ENCODE measurements at regions not wholly inside any gene's neighbourhood (a gene's known extent, or its start where the extent isn't known, plus 50 kb on each side); places are given as distances from the start of the nearest gene placed in this dataset.

DNA sequence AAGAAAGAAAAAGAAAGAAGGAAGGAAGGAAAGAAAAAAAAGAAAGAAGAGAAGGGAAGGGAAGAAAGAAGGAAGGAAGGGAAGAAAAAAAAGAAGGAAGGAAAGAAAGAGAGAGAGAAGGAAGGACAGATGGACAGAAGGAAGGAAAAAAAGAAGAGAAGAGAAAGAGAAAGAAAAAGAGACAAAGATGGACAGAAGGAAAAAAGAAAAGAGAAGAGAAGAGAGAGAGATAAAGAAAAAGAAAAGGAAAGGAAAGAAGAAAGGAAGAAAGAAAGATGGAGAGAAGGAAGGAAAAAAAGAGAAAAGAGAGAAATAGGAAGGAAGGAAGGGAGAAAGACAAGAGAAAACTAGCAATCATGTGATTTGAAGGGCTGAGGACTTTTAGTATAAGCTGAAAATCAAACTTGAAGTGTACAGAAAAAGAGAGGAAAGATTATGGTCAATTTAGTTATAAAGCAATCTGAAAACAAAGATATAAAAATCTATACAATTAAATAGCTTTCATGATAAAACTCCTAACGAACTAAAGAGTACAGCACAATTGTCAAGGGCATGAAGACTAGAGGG is 115.3 kb downstream of the LTN1 start:
- no peaks in the 10 kb centered on the region for H3K9me3 ChIP-seq (ENCODE audit: control insufficient read depth in 2 of 2, insufficient read depth in 1 of 2, low read depth in 1 of 2, low read length in 1 of 2)
- no peak for DNase-seq
- no peaks in the 10 kb centered on the region for H3K27me3 ChIP-seq (ENCODE audit: control insufficient read depth in 3 of 3, insufficient read depth in 3 of 3, low read length in 3 of 3)
- no peak overlapping the region for H3K4me3 ChIP-seq (ENCODE audit: low read depth in 1 of 3, low read length in 3 of 3)
- peaks cover 9 to 24% (median 15%) of the 10 kb centered on the region in 3 donors for H3K36me3 ChIP-seq (ENCODE audit: control insufficient read depth in 3 of 3, insufficient read depth in 2 of 3, low read depth in 1 of 3, low read length in 3 of 3)
- FAIRE-seq, result no peak
- WGBS, 3 donors, result 63 to 87% (median 81%) methylated on average over 1 of the region's 1 CpG
- no peak overlapping the region for H3K27ac ChIP-seq (ENCODE audit: low read depth in 1 of 3, low read length in 2 of 3)
- H3K4me1 ChIP-seq (ENCODE audit: control insufficient read depth in 3 of 3, insufficient read depth in 2 of 3, low read depth in 1 of 3, low read length in 2 of 3), result no peaks in the 10 kb centered on the region

DNA sequence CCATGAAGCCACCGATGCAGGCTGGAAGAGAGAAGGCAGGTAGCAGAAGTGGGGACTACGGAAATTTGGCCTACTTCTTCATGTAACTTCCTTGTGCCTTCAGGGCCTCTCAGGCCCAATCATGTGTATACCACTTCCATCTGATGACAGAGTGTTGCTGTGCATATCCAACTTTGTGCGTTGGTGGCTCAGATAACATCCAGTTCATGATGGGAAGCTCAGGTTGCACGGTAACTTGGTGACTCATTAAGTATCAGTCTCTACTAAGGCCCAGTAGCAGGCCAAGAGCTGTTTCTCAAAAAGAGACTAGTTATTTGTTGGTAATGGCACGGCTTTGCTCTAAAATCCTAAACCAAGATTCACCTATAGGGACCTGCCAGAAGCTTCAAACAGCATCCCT is 117.6 kb downstream of the LTN1 start:
- H3K9me3 ChIP-seq (ENCODE audit: control insufficient read depth in 2 of 2, insufficient read depth in 1 of 2, low read depth in 1 of 2, low read length in 1 of 2), result no peaks in the 10 kb centered on the region
- FAIRE-seq (no peak), DNase-seq (no peak)
- no peaks in the 10 kb centered on the region for H3K4me1 ChIP-seq (ENCODE audit: control insufficient read depth in 3 of 3, insufficient read depth in 2 of 3, low read depth in 1 of 3, low read length in 2 of 3)
- H3K27me3 ChIP-seq (ENCODE audit: control insufficient read depth in 3 of 3, insufficient read depth in 3 of 3, low read length in 3 of 3), result no peaks in the 10 kb centered on the region
- peaks cover 7 to 31% (median 14%) of the 10 kb centered on the region in 3 donors for H3K36me3 ChIP-seq (ENCODE audit: control insufficient read depth in 3 of 3, insufficient read depth in 2 of 3, low read depth in 1 of 3, low read length in 3 of 3)
- H3K27ac ChIP-seq (ENCODE audit: low read depth in 1 of 3, low read length in 2 of 3), result no peak overlapping the region
- H3K4me3 ChIP-seq (ENCODE audit: low read depth in 1 of 3, low read length in 3 of 3), result no peak overlapping the region
- WGBS, 3 donors, result 70 to 75% (median 72%) methylated on average over 5 of the region's 5 CpGs

DNA sequence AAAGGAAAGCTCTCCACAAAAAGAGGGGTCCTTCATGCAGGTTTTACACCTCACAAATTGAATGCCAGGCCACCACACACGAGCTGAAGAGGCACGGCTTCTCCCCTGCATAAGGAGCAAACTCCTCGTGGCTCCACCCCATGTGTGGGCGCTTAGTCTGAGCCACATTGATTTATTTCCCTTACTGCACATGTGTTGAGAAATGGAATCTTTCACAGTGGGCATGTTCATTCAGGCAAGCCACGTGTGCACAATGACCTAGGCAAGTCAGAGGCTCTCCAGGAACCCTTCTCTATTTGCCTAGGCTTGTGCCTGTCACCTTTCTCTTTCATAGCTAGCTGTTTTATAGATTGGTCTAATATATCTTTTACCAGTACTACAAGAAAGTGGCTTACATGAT is 120.5 kb downstream of the LTN1 start:
- H3K27me3 ChIP-seq (ENCODE audit: control insufficient read depth in 3 of 3, insufficient read depth in 3 of 3, low read length in 3 of 3), result no peaks in the 10 kb centered on the region
- H3K9me3 ChIP-seq (ENCODE audit: control insufficient read depth in 2 of 2, insufficient read depth in 1 of 2, low read depth in 1 of 2, low read length in 1 of 2), result no peaks in the 10 kb centered on the region
- no peak overlapping the region for H3K4me3 ChIP-seq (ENCODE audit: low read depth in 1 of 3, low read length in 3 of 3)
- H3K36me3 ChIP-seq (ENCODE audit: control insufficient read depth in 3 of 3, insufficient read depth in 2 of 3, low read depth in 1 of 3, low read length in 3 of 3), result peaks cover 7 to 29% (median 14%) of the 10 kb centered on the region in 3 donors
- peak in 1 of 2 donors; percentile 8 for DNase-seq
- FAIRE-seq, result no peak
- H3K27ac ChIP-seq (ENCODE audit: low read depth in 1 of 3, low read length in 2 of 3), result peak overlapping the region in 1 of 3 donors; percentile 36
- WGBS, 3 donors, result 88 to 93% (median 92%) methylated on average over 5 of the region's 5 CpGs
- H3K4me1 ChIP-seq (ENCODE audit: control insufficient read depth in 3 of 3, insufficient read depth in 2 of 3, low read depth in 1 of 3, low read length in 2 of 3), result no peaks in the 10 kb centered on the region

DNA sequence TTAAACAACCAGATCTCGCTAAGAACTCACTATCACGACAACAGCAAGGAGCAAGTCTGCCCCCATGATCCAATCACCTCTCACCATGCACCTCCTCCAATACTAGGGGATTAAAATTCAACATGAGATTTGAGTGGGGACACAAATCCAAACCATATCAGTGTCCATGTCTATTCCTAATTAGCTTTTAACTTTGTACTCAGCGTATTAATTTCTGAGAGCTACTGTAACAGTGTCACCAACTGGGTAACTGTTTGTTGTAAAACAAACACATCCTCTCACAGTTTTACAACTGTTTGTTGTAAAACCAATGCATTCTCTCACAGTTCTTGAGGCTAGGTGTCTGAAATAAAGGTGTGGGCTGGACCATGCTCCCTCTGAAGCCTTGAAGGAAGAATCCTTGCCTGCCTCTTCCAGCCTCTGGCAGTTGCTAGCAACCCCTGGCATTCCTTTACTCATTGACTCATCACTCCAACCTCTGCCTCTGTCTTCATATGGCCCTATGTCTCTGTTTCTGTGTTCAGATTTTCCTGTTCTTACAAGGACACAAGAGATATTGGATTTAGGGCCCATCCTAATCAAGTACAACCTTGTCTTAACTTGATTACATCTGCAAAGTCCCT is 121.2 kb downstream of the LTN1 start:
- DNase-seq (peak; percentile 13 to 72), FAIRE-seq (no peak)
- no peak overlapping the region for H3K4me3 ChIP-seq (ENCODE audit: low read depth in 1 of 3, low read length in 3 of 3)
- peak overlapping the region in 1 of 3 donors; percentile 36 for H3K27ac ChIP-seq (ENCODE audit: low read depth in 1 of 3, low read length in 2 of 3)
- 87 to 98% (median 87%) methylated on average over 3 of the region's 3 CpGs for WGBS, 3 donors
- H3K9me3 ChIP-seq (ENCODE audit: control insufficient read depth in 2 of 2, insufficient read depth in 1 of 2, low read depth in 1 of 2, low read length in 1 of 2), result no peaks in the 10 kb centered on the region
- H3K4me1 ChIP-seq (ENCODE audit: control insufficient read depth in 3 of 3, insufficient read depth in 2 of 3, low read depth in 1 of 3, low read length in 2 of 3), result no peaks in the 10 kb centered on the region
- H3K27me3 ChIP-seq (ENCODE audit: control insufficient read depth in 3 of 3, insufficient read depth in 3 of 3, low read length in 3 of 3), result no peaks in the 10 kb centered on the region
- H3K36me3 ChIP-seq (ENCODE audit: control insufficient read depth in 3 of 3, insufficient read depth in 2 of 3, low read depth in 1 of 3, low read length in 3 of 3), result peaks cover 7 to 29% (median 12%) of the 10 kb centered on the region in 3 donors

GRCh38 chr21:28867401-28867800 is 125.3 kb downstream of the LTN1 start:
- Histone ChIP-seq H3K9me3 (ENCODE audit: control insufficient read depth in 2 of 2, insufficient read depth in 1 of 2, low read depth in 1 of 2, low read length in 1 of 2) (no peaks in the 10 kb centered on the region), H3K36me3 (ENCODE audit: control insufficient read depth in 3 of 3, insufficient read depth in 2 of 3, low read depth in 1 of 3, low read length in 3 of 3) (peaks cover 0 to 17% (median 2%) of the 10 kb centered on the region in 3 donors), H3K4me1 (ENCODE audit: control insufficient read depth in 3 of 3, insufficient read depth in 2 of 3, low read depth in 1 of 3, low read length in 2 of 3) (no peaks in the 10 kb centered on the region), H3K27me3 (ENCODE audit: control insufficient read depth in 3 of 3, insufficient read depth in 3 of 3, low read length in 3 of 3) (no peaks in the 10 kb centered on the region), H3K4me3 (ENCODE audit: low read depth in 1 of 3, low read length in 3 of 3) (no peak overlapping the region), H3K27ac (ENCODE audit: low read depth in 1 of 3, low read length in 2 of 3) (no peak overlapping the region)
- WGBS, 3 donors, result 92 to 97% (median 94%) methylated on average over 3 of the region's 3 CpGs
- FAIRE-seq (no peak), DNase-seq (no peak)

- Histone ChIP-seq H3K27ac (ENCODE audit: low read depth in 1 of 3, low read length in 2 of 3) (no peak overlapping the region), H3K4me3 (ENCODE audit: low read depth in 1 of 3, low read length in 3 of 3) (no peak overlapping the region), H3K9me3 (ENCODE audit: control insufficient read depth in 2 of 2, insufficient read depth in 1 of 2, low read depth in 1 of 2, low read length in 1 of 2) (no peaks in the 10 kb centered on the region), H3K36me3 (ENCODE audit: control insufficient read depth in 3 of 3, insufficient read depth in 2 of 3, low read depth in 1 of 3, low read length in 3 of 3) (peaks cover 0 to 6% (median 0%) of the 10 kb centered on the region in 3 donors), H3K4me1 (ENCODE audit: control insufficient read depth in 3 of 3, insufficient read depth in 2 of 3, low read depth in 1 of 3, low read length in 2 of 3) (no peaks in the 10 kb centered on the region), H3K27me3 (ENCODE audit: control insufficient read depth in 3 of 3, insufficient read depth in 3 of 3, low read length in 3 of 3) (no peaks in the 10 kb centered on the region)
- 85 to 94% (median 86%) methylated on average over 5 of the region's 5 CpGs for WGBS, 3 donors
- no peak for FAIRE-seq
- no peak for DNase-seq
These were observed 127.0 kb downstream of the LTN1 start for GRCh38 chr21:28865488-28866186.

DNA sequence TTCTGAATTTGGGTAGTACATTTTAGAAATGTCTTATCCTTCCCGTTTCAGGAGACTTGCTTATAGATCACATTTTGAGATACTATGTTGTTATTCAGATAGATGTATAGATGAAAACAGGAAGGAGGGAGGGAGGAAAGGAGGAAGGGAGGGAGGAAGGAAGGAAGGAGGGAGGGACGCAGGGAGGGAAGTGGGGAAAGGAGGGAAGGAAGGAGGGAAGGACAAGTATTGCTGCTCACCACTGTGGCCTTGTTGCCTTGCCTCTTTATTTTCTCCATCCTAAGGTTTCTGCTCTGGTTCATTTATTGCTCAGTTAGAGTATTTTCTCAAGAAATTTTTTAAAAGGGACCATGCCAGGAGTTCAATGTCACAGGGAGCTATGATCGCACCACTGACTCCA is 134.3 kb downstream of the LTN1 start:
- H3K27ac ChIP-seq (ENCODE audit: low read depth in 1 of 3, low read length in 2 of 3), result no peak overlapping the region
- H3K4me3 ChIP-seq (ENCODE audit: low read depth in 1 of 3, low read length in 3 of 3), result no peak overlapping the region
- DNase-seq (no peak), FAIRE-seq (no peak)
- 81 to 92% (median 85%) methylated on average over 3 of the region's 3 CpGs for WGBS, 3 donors
- H3K9me3 ChIP-seq (ENCODE audit: control insufficient read depth in 2 of 2, insufficient read depth in 1 of 2, low read depth in 1 of 2, low read length in 1 of 2), result no peaks in the 10 kb centered on the region
- no peaks in the 10 kb centered on the region for H3K4me1 ChIP-seq (ENCODE audit: control insufficient read depth in 3 of 3, insufficient read depth in 2 of 3, low read depth in 1 of 3, low read length in 2 of 3)
- no peaks in the 10 kb centered on the region for H3K27me3 ChIP-seq (ENCODE audit: control insufficient read depth in 3 of 3, insufficient read depth in 3 of 3, low read length in 3 of 3)
- no peaks in the 10 kb centered on the region for H3K36me3 ChIP-seq (ENCODE audit: control insufficient read depth in 3 of 3, insufficient read depth in 2 of 3, low read depth in 1 of 3, low read length in 3 of 3)

DNA sequence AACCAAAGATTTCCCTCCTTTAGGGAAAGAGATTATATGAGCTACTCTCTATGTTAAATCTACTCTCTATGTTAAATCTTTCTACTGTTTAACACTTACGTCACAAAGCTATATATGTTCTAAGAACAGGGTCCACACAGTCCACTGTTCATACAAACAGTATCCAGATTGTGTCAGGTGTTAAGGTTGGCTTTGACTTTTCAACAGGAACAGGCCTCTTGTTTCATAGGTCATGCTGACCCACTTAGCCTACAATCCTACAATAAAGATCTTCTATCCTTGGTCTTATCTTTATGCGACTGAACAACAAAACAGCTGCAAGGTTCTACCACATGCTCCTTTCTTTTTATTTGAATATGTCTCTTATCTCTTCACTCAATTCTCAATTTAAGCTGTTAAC is 134.9 kb downstream of the LTN1 start:
- Histone ChIP-seq H3K36me3 (ENCODE audit: control insufficient read depth in 3 of 3, insufficient read depth in 2 of 3, low read depth in 1 of 3, low read length in 3 of 3) (no peaks in the 10 kb centered on the region), H3K4me3 (ENCODE audit: low read depth in 1 of 3, low read length in 3 of 3) (no peak overlapping the region), H3K27me3 (ENCODE audit: control insufficient read depth in 3 of 3, insufficient read depth in 3 of 3, low read length in 3 of 3) (no peaks in the 10 kb centered on the region), H3K4me1 (ENCODE audit: control insufficient read depth in 3 of 3, insufficient read depth in 2 of 3, low read depth in 1 of 3, low read length in 2 of 3) (no peaks in the 10 kb centered on the region), H3K9me3 (ENCODE audit: control insufficient read depth in 2 of 2, insufficient read depth in 1 of 2, low read depth in 1 of 2, low read length in 1 of 2) (no peaks in the 10 kb centered on the region), H3K27ac (ENCODE audit: low read depth in 1 of 3, low read length in 2 of 3) (peak overlapping the region in 1 of 3 donors; percentile 49)
- peak in 1 of 2 donors; percentile 59 for DNase-seq
- WGBS, 3 donors, result 29 to 66% (median 57%) methylated on average over 2 of the region's 2 CpGs
- FAIRE-seq, result no peak
